HFFc6 (cell line): ENCODE measurements at regions not wholly inside any gene's neighbourhood (a gene's known extent, or its start where the extent isn't known, plus 50 kb on each side); places are given as distances from the start of the nearest gene placed in this dataset.

Experiments used
- DNase-seq: peaks from one replicate; pipeline ENCODE4 v3.0.0-alpha.2; 2018
- H3K27ac Mint-ChIP-seq: 2 replicates; pipeline ENCODE4 v1.8.0; 2020; ENCODE audit warnings: mild to moderate bottlenecking, mixed read lengths
- H3K27me3 Mint-ChIP-seq: 2 replicates; pipeline ENCODE4 v1.8.0; 2021; ENCODE audit warnings: mild to moderate bottlenecking, moderate library complexity, mixed read lengths; ENCODE audit not compliant: insufficient read depth
- H3K36me3 Mint-ChIP-seq: 2 replicates; pipeline ENCODE4 v1.8.0; 2021; ENCODE audit warnings: low read depth, mixed read lengths
- H3K4me1 Mint-ChIP-seq: 2 replicates; pipeline ENCODE4 v1.8.0; 2020; ENCODE audit warnings: low read depth, mixed read lengths
- H3K4me3 Mint-ChIP-seq: 2 replicates; pipeline ENCODE4 v1.8.0; 2020; ENCODE audit warnings: mild to moderate bottlenecking, moderate library complexity, mixed read lengths
- H3K9me3 Mint-ChIP-seq: 2 replicates; pipeline ENCODE4 v1.8.0; 2020; ENCODE audit warnings: mild to moderate bottlenecking, mixed read lengths
- CTCF ChIP-seq: fragments of 200-600 bp; sonication (generic); IDR thresholded peaks from 2 replicates; pipeline ENCODE4 v1.5.0; 2021; ENCODE audit warnings: antibody characterized with exemption, mild to moderate bottlenecking

GRCh38 chr7:370775-371118, 80.8 kb downstream of the FOXL3 start:
- no peaks in the 10 kb centered on the region for H3K36me3 Mint-ChIP-seq
- no peak overlapping the region for H3K27ac Mint-ChIP-seq
- H3K9me3 Mint-ChIP-seq, result no peaks in the 10 kb centered on the region
- no peak overlapping the region for H3K4me3 Mint-ChIP-seq
- H3K27me3 Mint-ChIP-seq, result peaks cover 21% of the 10 kb centered on the region
- TF ChIP-seq CTCF, result no peak
- DNase-seq, result no peak
- peaks cover 12% of the 10 kb centered on the region for H3K4me1 Mint-ChIP-seq

- TF ChIP-seq CTCF, result no peak
- Mint-ChIP-seq H3K4me3 (no peak overlapping the region), H3K9me3 (no peaks in the 10 kb centered on the region), H3K36me3 (no peaks in the 10 kb centered on the region), H3K27me3 (peaks cover 17% of the 10 kb centered on the region), H3K4me1 (peaks cover 7% of the 10 kb centered on the region), H3K27ac (no peak overlapping the region)
- no peak for DNase-seq
Observed at GRCh38 chr7:371119-371778, 81.3 kb downstream of the FOXL3 start.

- Mint-ChIP-seq H3K27me3 (peaks cover 15% of the 10 kb centered on the region), H3K9me3 (no peaks in the 10 kb centered on the region), H3K4me3 (no peak overlapping the region), H3K4me1 (no peaks in the 10 kb centered on the region; the same call in 1 of the 2 replicates), H3K36me3 (no peaks in the 10 kb centered on the region), H3K27ac (no peak overlapping the region)
- DNase-seq, result no peak
- no peak for TF ChIP-seq CTCF
Observed at GRCh38 chr7:371779-372545, 82.0 kb downstream of the FOXL3 start.

- TF ChIP-seq CTCF, result no peak
- H3K4me3 Mint-ChIP-seq, result no peak overlapping the region
- no peak for DNase-seq
- H3K27me3 Mint-ChIP-seq, result peaks cover 15% of the 10 kb centered on the region
- no peak overlapping the region for H3K27ac Mint-ChIP-seq
- no peaks in the 10 kb centered on the region for H3K4me1 Mint-ChIP-seq
- H3K36me3 Mint-ChIP-seq, result no peaks in the 10 kb centered on the region
- H3K9me3 Mint-ChIP-seq, result no peaks in the 10 kb centered on the region
Observed at GRCh38 chr7:372546-372931, 82.6 kb downstream of the FOXL3 start.

- Mint-ChIP-seq H3K27ac (no peak overlapping the region), H3K4me3 (no peak overlapping the region), H3K27me3 (peaks cover 20% of the 10 kb centered on the region), H3K4me1 (no peaks in the 10 kb centered on the region), H3K9me3 (no peaks in the 10 kb centered on the region), H3K36me3 (no peaks in the 10 kb centered on the region)
- DNase-seq, result no peak
- no peak for TF ChIP-seq CTCF
Observed at GRCh38 chr7:372932-373791, 83.2 kb downstream of the FOXL3 start.
